GM23248 (cell line): ENCODE measurements at regions not wholly inside any gene's neighbourhood (a gene's known extent, or its start where the extent isn't known, plus 50 kb on each side); places are given as distances from the start of the nearest gene placed in this dataset.

ENCODE experiments used
- EZH2 ChIP-seq: fragments of 200-600 bp; sonication (generic); IDR thresholded peaks from 2 replicates; pipeline ENCODE4 v1.6.1; 2018; ENCODE audit warnings: antibody characterized with exemption, mild to moderate bottlenecking; ENCODE audit not compliant: insufficient read depth, poor library complexity, severe bottlenecking
- EZH2phosphoT487 ChIP-seq: fragments of 200-600 bp; sonication (generic); IDR thresholded peaks from 2 replicates; pipeline ENCODE4 v1.6.1; 2018; ENCODE audit warnings: antibody characterized with exemption, moderate library complexity, mild to moderate bottlenecking, low read depth; ENCODE audit not compliant: insufficient read depth

DNA sequence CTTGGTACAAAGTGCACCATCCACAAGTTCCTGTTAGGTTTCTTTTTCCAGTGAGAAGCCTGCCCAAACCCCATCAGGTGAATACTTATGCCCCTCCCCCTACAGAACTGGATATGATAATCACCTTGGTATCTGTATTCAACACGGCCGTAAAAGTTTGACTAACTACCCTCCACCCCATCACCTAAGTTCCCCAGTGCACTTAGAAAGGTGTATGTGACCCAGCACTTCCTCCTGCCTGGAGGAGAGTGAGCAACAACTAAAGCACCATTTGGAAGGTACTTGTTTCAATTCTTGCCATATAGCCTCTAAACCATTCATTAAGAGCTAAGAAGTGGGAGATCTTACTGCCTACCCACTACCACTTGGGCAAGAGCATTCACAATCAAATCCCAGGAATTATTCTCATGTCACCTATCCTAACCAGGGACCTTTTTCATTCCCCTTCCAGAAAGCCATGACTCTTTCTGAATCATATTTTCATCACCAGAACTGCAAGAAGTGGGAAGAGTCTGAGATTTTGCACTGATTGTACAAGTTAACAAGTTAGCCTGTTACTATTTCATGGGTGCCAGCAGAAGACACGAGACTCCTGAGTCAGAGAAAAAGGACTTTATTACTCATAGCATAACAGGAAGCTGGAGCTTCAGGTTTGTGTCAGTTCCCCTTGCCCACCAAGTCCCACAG, 53.5 kb upstream of the NDUFV2 start:
- TF ChIP-seq EZH2phosphoT487 (no peak), EZH2 (no peak)
